Epithelial cell of esophagus (primary cell): ENCODE measurements at regions not wholly inside any gene's neighbourhood (a gene's known extent, or its start where the extent isn't known, plus 50 kb on each side); places are given as distances from the start of the nearest gene placed in this dataset.
A peak's percentile ranks its signal among the peaks of the same experiment; 100 is the strongest.

ENCODE experiments used
- DNase-seq: peaks from one replicate; pipeline ENCODE4 v3.0.0; 2010; ENCODE audit warnings: low read depth
- H3K4me3 ChIP-seq: 2 replicates; pipeline ENCODE4 v1.5.1; 2011; ENCODE audit warnings: mild to moderate bottlenecking, low read length, control low read depth
- TF ChIP-seq, protein P1 (sequence below): IDR thresholded peaks from 2 replicates; pipeline ENCODE4 v1.5.1; 2011; ENCODE audit warnings: low read depth, mild to moderate bottlenecking, low read length, control low read depth, inconsistent platforms; ENCODE audit not compliant: insufficient read depth; ENCODE audit errors: missing control alignments

GRCh38 chr4:36640876-36641275, 359.5 kb downstream of the DTHD1 start:
- TF ChIP-seq, protein P1, sequence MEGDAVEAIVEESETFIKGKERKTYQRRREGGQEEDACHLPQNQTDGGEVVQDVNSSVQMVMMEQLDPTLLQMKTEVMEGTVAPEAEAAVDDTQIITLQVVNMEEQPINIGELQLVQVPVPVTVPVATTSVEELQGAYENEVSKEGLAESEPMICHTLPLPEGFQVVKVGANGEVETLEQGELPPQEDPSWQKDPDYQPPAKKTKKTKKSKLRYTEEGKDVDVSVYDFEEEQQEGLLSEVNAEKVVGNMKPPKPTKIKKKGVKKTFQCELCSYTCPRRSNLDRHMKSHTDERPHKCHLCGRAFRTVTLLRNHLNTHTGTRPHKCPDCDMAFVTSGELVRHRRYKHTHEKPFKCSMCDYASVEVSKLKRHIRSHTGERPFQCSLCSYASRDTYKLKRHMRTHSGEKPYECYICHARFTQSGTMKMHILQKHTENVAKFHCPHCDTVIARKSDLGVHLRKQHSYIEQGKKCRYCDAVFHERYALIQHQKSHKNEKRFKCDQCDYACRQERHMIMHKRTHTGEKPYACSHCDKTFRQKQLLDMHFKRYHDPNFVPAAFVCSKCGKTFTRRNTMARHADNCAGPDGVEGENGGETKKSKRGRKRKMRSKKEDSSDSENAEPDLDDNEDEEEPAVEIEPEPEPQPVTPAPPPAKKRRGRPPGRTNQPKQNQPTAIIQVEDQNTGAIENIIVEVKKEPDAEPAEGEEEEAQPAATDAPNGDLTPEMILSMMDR = no peak
- no peak for DNase-seq
- H3K4me3 ChIP-seq = no peak overlapping the region

- peak; percentile 79 for DNase-seq
- no peak overlapping the region for H3K4me3 ChIP-seq
- TF ChIP-seq, protein P1 = no peak
Observed at GRCh38 chr4:36651253-36651652, 369.8 kb downstream of the DTHD1 start.

GRCh38 chr4:36652857-36653256, 371.4 kb downstream of the DTHD1 start:
- TF ChIP-seq, protein P1 = no peak
- no peak for DNase-seq
- no peak overlapping the region for H3K4me3 ChIP-seq

GRCh38 chr4:36665985-36666527, 384.6 kb downstream of the DTHD1 start:
- DNase-seq = no peak
- TF ChIP-seq, protein P1 = no peak
- H3K4me3 ChIP-seq = no peak overlapping the region

DNA sequence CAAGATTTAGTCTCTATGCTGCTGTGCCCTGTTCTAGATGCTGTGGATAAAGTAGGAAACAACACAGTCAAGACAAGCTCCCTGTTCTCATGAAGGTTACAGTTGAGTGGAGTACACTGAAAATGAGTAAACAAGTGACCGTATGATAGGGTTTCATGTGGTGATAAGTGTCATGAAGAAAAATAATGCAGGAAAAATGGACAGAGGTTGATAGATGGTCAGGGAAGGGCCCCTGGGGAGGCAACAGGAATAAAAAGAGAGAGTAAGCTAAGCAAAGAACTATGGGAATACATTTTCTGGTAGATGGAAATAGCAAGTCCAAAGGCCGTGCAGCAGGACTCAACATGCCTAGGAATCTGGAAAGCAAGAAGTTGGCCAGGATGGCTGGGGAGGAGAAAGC, 394.0 kb downstream of the DTHD1 start:
- TF ChIP-seq, protein P1 = no peak
- DNase-seq = peak; percentile 7
- H3K4me3 ChIP-seq = no peak overlapping the region

- no peak overlapping the region for H3K4me3 ChIP-seq
- TF ChIP-seq, protein P1 = no peak
- DNase-seq = peak; percentile 70
Observed at GRCh38 chr4:36676139-36677050, 395.0 kb downstream of the DTHD1 start.

DNA sequence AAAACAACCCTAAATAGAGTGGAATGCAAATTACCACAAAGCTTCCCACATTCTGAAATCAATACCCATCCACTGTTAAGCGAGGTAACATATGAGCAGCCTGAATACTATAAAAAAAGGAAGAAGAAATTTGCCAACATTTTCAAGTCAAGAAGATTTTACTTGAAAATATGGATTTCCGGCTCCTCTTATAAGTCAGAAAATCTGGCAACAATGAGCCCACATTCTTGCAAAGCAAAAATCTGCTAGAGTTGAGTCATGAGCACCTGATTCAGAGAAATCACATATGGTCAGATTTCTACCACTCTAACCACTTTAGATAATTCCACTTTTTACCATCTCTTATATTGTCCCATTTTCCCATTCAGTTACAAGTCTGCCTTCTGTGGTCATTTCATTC, 395.7 kb downstream of the DTHD1 start:
- peak; percentile 4 for DNase-seq
- no peak overlapping the region for H3K4me3 ChIP-seq
- TF ChIP-seq, protein P1 = no peak
